H9 (cell line): ENCODE measurements at regions not wholly inside any gene's neighbourhood (a gene's known extent, or its start where the extent isn't known, plus 50 kb on each side); places are given as distances from the start of the nearest gene placed in this dataset.

Experiments
- DNase-seq: peaks from one replicate; pipeline ENCODE4 v3.0.0-alpha.2; 2017
- H2AFZ ChIP-seq: one replicate; pipeline ENCODE4 v1.6.1; 2013; ENCODE audit warnings: mild to moderate bottlenecking, low read length, control low read depth, moderate library complexity
- H2AK5ac ChIP-seq: 2 replicates; pipeline ENCODE4 v1.6.1; 2013; ENCODE audit warnings: low read length, control low read depth, mixed read lengths; ENCODE audit not compliant: insufficient read length
- H2BK120ac ChIP-seq: one replicate; pipeline ENCODE4 v1.6.1; 2013; ENCODE audit warnings: low read depth, mild to moderate bottlenecking, low read length, control low read depth, inconsistent platforms; ENCODE audit not compliant: poor library complexity, severe bottlenecking
- H2BK12ac ChIP-seq: 2 replicates; pipeline ENCODE4 v1.6.1; 2013; ENCODE audit warnings: low read length, control low read depth, mixed read lengths, low read depth; ENCODE audit not compliant: insufficient read length
- H2BK15ac ChIP-seq: 2 replicates; pipeline ENCODE4 v1.6.1; 2013; ENCODE audit warnings: low read depth, low read length, control low read depth
- H2BK20ac ChIP-seq: one replicate; pipeline ENCODE4 v1.6.1; 2013; ENCODE audit warnings: low read depth, mild to moderate bottlenecking, low read length, control low read depth, inconsistent platforms; ENCODE audit not compliant: poor library complexity, severe bottlenecking
- H2BK5ac ChIP-seq: 2 replicates; pipeline ENCODE4 v1.6.1; 2013; ENCODE audit warnings: low read length, control low read depth, mixed read lengths; ENCODE audit not compliant: insufficient read length
- H3K14ac ChIP-seq: 2 replicates; pipeline ENCODE4 v1.6.1; 2013; ENCODE audit warnings: low read length, control low read depth; ENCODE audit not compliant: insufficient read depth
- H3K18ac ChIP-seq: 2 replicates; pipeline ENCODE4 v1.6.1; 2013; ENCODE audit warnings: low read depth, mild to moderate bottlenecking, mixed read lengths, low read length, control low read depth; ENCODE audit not compliant: insufficient read length
- H3K23ac ChIP-seq: 2 replicates; pipeline ENCODE4 v1.6.1; 2013; ENCODE audit warnings: low read length, control low read depth, mixed read lengths, low read depth; ENCODE audit not compliant: insufficient read length
- H3K23me2 ChIP-seq: 2 replicates; pipeline ENCODE4 v1.6.1; 2013; ENCODE audit warnings: low read depth, mild to moderate bottlenecking, mixed read lengths, low read length, control low read depth; ENCODE audit not compliant: insufficient read length, poor library complexity, severe bottlenecking
- H3K27ac ChIP-seq: 2 replicates; pipeline ENCODE4 v1.5.1; 2013; ENCODE audit warnings: low read length, control low read depth, mixed read lengths, low read depth; ENCODE audit not compliant: insufficient read length
- H3K27me3 ChIP-seq: 2 replicates; pipeline ENCODE4 v1.6.1; 2013; ENCODE audit warnings: low read length, control low read depth, inconsistent platforms; ENCODE audit not compliant: insufficient read depth
- H3K4ac ChIP-seq: 2 replicates; pipeline ENCODE4 v1.6.1; 2013; ENCODE audit warnings: low read depth, mild to moderate bottlenecking, control low read depth, inconsistent platforms, low read length, moderate library complexity
- H3K4me1 ChIP-seq: 2 replicates; pipeline ENCODE4 v1.6.1; 2013; ENCODE audit warnings: low read length, control low read depth, inconsistent platforms; ENCODE audit not compliant: insufficient read depth
- H3K4me2 ChIP-seq: 2 replicates; pipeline ENCODE4 v1.6.1; 2013; ENCODE audit warnings: low read length, control low read depth, mixed read lengths; ENCODE audit not compliant: insufficient read length, insufficient read depth
- H3K56ac ChIP-seq: 2 replicates; pipeline ENCODE4 v1.6.1; 2013; ENCODE audit warnings: low read depth, mild to moderate bottlenecking, mixed read lengths, low read length, control low read depth; ENCODE audit not compliant: insufficient read length
- H3K79me1 ChIP-seq: 2 replicates; pipeline ENCODE4 v1.6.1; 2013; ENCODE audit warnings: low read depth, mild to moderate bottlenecking, moderate library complexity, low read length, control low read depth, inconsistent platforms; ENCODE audit not compliant: insufficient read depth, poor library complexity, severe bottlenecking
- H3K79me2 ChIP-seq: 2 replicates; pipeline ENCODE4 v1.6.1; 2013; ENCODE audit warnings: low read length, control low read depth, inconsistent platforms; ENCODE audit not compliant: insufficient read depth
- H3K9ac ChIP-seq: 2 replicates; pipeline ENCODE4 v1.6.1; 2013; ENCODE audit warnings: low read length, control low read depth, mixed read lengths; ENCODE audit not compliant: insufficient read length; ENCODE audit errors: extremely low read depth
- H3K9me3 ChIP-seq: one replicate; pipeline ENCODE4 v1.6.1; 2013; ENCODE audit warnings: low read depth, low read length, inconsistent platforms; ENCODE audit not compliant: control insufficient read depth
- H3T11ph ChIP-seq: one replicate; pipeline ENCODE4 v1.6.1; 2013; ENCODE audit warnings: mild to moderate bottlenecking, low read length, control low read depth, inconsistent platforms
- H4K20me1 ChIP-seq: one replicate; pipeline ENCODE4 v1.6.1; 2013; ENCODE audit not compliant: control insufficient read depth, insufficient read length, insufficient read depth
- H4K5ac ChIP-seq: 2 replicates; pipeline ENCODE4 v1.6.1; 2013; ENCODE audit warnings: low read depth, mild to moderate bottlenecking, mixed read lengths, low read length, control low read depth; ENCODE audit not compliant: insufficient read length
- H4K8ac ChIP-seq: replicated peaks from 2 replicates; pipeline ENCODE4 v1.6.1; 2013; ENCODE audit warnings: low read length, control low read depth, mixed read lengths, low read depth; ENCODE audit not compliant: insufficient read length
- H4K91ac ChIP-seq: 2 replicates; pipeline ENCODE4 v1.6.1; 2013; ENCODE audit warnings: low read depth, mild to moderate bottlenecking, moderate library complexity, mixed read lengths, low read length, control low read depth; ENCODE audit not compliant: insufficient read length
- H3K27ac Mint-ChIP-seq, 3 experiments: 2 replicates in 2 of 3; 3 replicates in 1 of 3; pipeline ENCODE4 v1.8.0; 2020 to 2021; ENCODE audit warnings: mixed read lengths in 3 of 3, mild to moderate bottlenecking in 1 of 3, moderate library complexity in 1 of 3
- H3K27me3 Mint-ChIP-seq: 2 replicates; pipeline ENCODE4 v1.8.0; 2021; ENCODE audit warnings: low read depth, mild to moderate bottlenecking, moderate library complexity, mixed read lengths
- H3K36me3 Mint-ChIP-seq, 3 experiments: 2 replicates in 2 of 3; 3 replicates in 1 of 3; pipeline ENCODE4 v1.8.0; 2020 to 2021; ENCODE audit warnings: low read depth in 3 of 3, mixed read lengths in 3 of 3; ENCODE audit not compliant: insufficient read depth in 1 of 3
- H3K4me1 Mint-ChIP-seq, 2 experiments: 2 replicates each; pipeline ENCODE4 v1.8.0; 2020; ENCODE audit warnings: mixed read lengths in 2 of 2
- H3K4me3 Mint-ChIP-seq, 2 experiments: 2 replicates in 1 of 2; 3 replicates in 1 of 2; pipeline ENCODE4 v1.8.0; 2020 to 2021; ENCODE audit warnings: mild to moderate bottlenecking in 2 of 2, mixed read lengths in 2 of 2, moderate library complexity in 1 of 2
- H3K9me3 Mint-ChIP-seq, 2 experiments: 2 replicates in 1 of 2; 3 replicates in 1 of 2; pipeline ENCODE4 v1.8.0; 2020; ENCODE audit warnings: mild to moderate bottlenecking in 2 of 2, mixed read lengths in 2 of 2, moderate library complexity in 1 of 2
- CTCF ChIP-seq: fragments of 200-600 bp; sonication (generic); conservative IDR thresholded peaks from 3 replicates; pipeline ENCODE4 v1.8.0; 2021; ENCODE audit warnings: antibody characterized with exemption, mild to moderate bottlenecking
- WGBS: extraction: QIAGEN DNeasy Blood & Tissue Kit; methylation state at CpG from one replicate; pipeline ENCODE4 v1.1.7; 2013; ENCODE audit warnings: missing lambda C conversion rate, low lambda C conversion rate, mixed read lengths; ENCODE audit not compliant: insufficient read length; ENCODE audit errors: extremely low coverage; 5-methylcytosine and 5-hydroxymethylcytosine counted together

GRCh38 chr5:74252044-74252443, 388.5 kb downstream of the ENC1 start:
- Histone ChIP-seq H3K79me1 (no peaks in the 10 kb centered on the region), H2BK5ac (no peak overlapping the region), H3K4ac (no peak overlapping the region), H4K91ac (no peak overlapping the region), H3K27me3 (no peaks in the 10 kb centered on the region), H4K8ac (no peak overlapping the region), H3K4me2 (no peak overlapping the region), H3K9me3 (no peaks in the 10 kb centered on the region), H4K20me1 (no peaks in the 10 kb centered on the region), H3K23me2 (no peaks in the 10 kb centered on the region), H3K56ac (no peak overlapping the region), H4K5ac (no peak overlapping the region), H3T11ph (no peak overlapping the region), H2AK5ac (no peak overlapping the region), H3K23ac (no peak overlapping the region), H3K14ac (no peak overlapping the region), H3K79me2 (no peaks in the 10 kb centered on the region), H2BK15ac (no peak overlapping the region), H3K18ac (no peak overlapping the region), H2BK120ac (no peak overlapping the region), H3K4me1 (no peaks in the 10 kb centered on the region; the same call in 1 of the 2 replicates), H2AFZ (no peak overlapping the region), H3K27ac (no peak overlapping the region), H3K9ac (no peak overlapping the region), H2BK20ac (no peak overlapping the region), H2BK12ac (no peak overlapping the region)
- peaks cover 13% of the 10 kb centered on the region in 2 experiments for H3K4me1 Mint-ChIP-seq
- TF ChIP-seq CTCF, result no peak
- no peaks in the 10 kb centered on the region for H3K36me3 Mint-ChIP-seq
- H3K4me3 Mint-ChIP-seq, result no peak overlapping the region
- no peaks in the 10 kb centered on the region for H3K27me3 Mint-ChIP-seq
- DNase-seq, result no peak
- no peaks in the 10 kb centered on the region for H3K9me3 Mint-ChIP-seq
- H3K27ac Mint-ChIP-seq, result no peak overlapping the region; a peak in 1 of 7 replicates
- WGBS, result no CpG with 5 or more reads among the region's 2 CpGs
